ENCODE measurements at regions not wholly inside any gene's neighbourhood (a gene's known extent, or its start where the extent isn't known, plus 50 kb on each side); places are given as distances from the start of the nearest gene placed in this dataset.
A peak's percentile ranks its signal among the peaks of the same experiment; 100 is the strongest.

DNA sequence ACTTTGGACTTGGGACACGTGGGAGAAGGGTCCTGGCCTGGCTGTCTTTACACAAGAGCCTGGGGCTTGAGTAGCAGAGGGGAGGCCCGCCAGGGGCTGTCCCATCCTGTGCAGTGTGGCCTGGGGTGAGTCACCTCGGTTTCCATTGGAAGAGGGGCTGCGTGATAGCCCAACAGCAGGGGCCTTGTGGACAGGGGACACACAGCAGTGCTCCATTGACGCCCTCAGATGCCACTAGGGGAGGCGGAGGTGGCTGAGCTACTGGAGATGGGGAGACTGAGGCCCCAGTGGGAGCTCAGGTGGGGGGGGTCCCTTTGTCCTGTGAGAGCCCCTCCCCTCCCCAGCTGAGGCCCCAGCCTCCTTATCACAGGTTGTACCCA lies 50.0 kb upstream of the RNU6ATAC start:
- DNase-seq (ENCODE audit: low read depth), result no peak

DNA sequence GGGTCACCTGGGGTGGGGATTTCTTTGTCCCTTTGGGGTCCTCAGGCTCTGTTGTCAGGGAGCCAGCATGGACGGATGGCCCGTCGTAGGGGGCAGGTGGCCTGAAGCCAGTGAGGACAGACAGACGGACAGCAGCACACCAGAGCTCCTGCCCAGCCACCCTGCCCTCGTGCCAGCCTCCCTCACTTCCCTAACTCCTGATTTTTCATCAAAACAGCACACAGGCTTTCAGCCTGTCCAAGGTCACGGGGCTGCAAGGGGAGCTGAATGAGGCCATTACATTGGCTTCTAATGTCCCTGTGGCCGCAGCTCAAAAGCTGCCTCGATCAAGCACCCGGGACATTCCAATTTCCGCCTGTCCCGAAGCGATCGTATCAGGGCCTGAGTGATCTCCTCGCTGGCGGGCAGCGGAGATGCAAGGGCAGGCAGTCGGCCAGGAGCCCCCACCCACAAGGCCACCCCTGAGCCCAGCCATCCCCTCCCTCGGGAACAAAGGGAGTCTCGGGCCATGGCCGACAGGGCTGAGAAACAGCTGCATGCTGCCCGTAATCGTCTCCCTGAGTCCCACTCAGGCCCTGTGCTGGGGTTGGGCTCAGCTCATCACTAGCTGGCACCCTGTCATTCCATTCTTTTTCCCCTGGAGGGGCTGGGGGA lies 50.5 kb upstream of the RNU6ATAC start:
- no peak for DNase-seq (ENCODE audit: low read depth)

DNA sequence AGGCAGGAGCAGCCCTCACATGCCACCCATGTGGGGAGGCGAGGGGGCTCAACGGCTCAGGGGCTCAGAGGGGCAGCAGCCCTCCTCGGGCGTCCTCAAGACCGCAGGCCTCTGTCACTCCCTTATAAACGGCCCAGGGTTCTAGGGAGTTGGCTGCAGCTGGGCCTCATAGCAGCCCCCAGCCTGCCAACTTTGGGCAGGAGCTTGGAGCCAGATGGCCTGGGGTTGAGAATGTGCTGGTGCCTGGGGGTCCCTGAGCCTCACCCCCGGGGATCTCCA lies 51.0 kb upstream of the RNU6ATAC start:
- no peak for DNase-seq (ENCODE audit: low read depth)

DNA sequence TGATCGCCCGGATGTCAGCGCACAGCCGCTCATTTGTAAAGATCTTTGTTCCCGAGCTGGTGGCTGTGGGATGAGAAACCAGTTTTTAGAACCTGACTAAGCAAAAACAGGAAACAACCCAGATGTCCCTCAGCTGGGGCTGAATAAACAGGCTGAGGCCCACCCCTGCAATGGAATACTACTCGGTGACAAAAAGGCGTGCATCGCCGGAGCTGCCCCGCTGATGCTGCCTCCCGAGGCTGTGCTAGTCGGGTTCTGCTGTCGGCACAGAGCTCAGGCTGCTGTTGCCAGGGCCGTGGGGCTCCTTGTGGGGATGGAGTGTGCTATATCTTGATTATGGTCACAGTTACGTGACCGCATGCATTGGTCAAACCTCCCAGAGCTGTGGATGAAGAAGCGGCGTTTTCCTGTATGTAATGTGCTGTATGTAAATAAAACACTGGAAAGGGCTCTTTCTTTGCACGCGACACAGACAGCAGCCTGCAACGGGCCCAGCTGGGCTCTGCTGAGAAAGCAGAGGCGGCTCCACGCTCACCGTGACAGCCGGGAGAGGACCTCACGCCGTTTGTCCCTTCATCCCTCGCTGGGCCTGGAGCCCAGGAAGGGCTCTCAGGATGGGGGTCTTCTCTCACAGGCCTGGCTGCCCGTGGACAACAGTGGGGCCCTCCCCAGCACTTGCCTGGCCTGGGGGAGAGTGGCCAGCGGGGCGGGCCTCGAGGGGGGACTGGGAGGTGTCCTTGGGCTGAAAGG lies 51.5 kb upstream of the RNU6ATAC start:
- DNase-seq (ENCODE audit: low read depth), result peak; percentile 25

DNA sequence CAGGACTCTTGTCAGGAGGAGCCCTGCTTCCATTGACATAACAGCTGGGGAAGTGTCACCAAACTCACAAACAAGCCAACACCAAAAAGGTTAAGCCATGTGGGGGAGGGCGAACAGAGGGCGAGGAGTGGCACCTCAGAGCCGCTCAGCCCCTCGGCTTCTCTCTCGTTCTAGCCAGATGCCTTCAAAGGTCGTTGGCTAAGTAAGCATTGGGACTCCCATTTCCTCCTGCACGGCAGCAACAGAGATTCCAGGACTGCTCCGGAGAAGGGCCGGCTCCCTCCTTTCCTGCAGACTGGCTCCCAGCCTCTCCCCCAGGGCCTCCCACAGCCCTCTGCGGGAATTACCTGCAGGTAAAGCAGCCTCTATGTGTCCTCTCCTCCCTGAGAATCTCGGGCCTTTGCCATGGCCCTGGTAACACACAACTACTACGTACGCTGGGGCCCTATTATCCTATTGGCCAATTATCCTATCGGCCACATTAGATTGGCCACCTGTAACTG lies 52.1 kb upstream of the RNU6ATAC start:
- DNase-seq (ENCODE audit: low read depth), result no peak

DNA sequence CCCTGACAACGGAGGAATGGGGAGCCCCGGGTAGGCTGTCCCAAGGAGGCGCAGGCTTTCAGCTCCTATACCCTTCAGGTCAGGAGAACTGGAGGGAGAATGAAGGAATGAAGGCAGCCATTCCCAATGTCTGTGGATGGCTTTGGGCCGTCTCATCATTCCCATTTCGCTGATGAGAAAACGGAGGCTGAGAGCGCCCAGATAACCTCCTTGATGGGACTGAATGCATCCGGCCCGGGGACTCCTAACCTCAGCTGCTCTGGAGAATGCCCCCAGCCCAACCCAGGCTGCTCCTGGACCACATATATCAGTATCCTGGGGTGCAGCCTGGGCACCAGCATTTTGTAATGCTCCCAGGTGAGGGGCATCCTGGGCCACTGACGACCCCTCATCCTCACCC lies 52.6 kb upstream of the RNU6ATAC start:
- DNase-seq (ENCODE audit: low read depth), result no peak

DNA sequence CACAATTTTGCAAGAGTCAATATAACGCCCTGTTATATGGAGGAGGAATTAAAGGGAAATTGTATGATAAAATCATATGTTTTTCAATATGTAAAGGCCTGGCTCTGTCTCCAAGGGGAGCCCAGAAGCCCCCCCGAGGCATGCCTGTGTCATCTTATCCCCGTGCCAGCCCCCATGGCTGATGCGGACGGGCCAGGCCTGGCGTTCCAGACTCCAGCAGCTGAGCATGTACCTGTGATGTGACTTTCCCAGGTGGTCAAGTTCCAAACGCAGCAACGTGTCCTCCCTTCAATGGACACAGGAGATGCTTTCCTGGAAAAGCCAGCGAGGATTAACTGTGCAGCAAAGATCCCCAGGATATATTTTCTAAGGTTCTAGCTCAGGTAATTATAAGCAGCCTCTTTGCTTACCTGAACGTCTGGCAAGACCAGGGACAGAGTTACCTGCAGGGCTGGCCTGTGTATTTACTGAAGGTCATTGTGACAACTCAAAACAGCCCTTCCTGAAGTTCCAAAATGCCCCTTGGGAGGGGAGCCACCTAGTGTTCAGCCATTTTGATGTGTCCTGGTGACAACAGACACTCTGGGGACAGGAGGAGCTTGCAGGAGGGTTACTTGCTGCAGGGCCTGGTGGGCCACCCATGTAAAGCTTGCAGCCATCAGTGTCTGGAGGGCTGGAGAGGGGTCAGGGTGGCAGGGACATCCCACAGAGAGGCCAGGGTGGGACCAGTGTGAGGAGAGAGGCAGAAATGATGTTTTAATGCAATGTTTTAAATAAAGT lies 53.3 kb upstream of the RNU6ATAC start:
- DNase-seq (ENCODE audit: low read depth), result no peak

DNA sequence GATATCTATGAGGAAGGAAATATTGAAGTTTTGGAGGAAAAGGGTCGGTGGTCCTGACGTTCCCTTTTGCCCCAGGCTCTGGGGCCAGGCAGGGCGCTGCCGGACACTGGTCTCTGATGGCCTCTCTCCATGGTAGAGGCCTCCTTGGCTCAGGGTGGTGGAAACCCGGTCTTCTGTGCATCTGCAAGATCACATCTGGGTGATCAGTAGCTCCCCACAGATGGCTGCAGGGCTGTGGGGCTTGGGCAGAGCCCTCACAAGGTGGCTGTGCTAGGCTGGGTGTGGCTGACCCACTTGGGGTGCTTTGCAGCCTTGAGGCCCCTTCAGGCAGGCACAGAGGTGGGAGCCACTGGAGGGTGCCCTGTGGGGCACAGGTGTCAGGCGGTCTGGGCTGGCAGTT lies 53.9 kb upstream of the RNU6ATAC start:
- no peak for DNase-seq (ENCODE audit: low read depth)

DNA sequence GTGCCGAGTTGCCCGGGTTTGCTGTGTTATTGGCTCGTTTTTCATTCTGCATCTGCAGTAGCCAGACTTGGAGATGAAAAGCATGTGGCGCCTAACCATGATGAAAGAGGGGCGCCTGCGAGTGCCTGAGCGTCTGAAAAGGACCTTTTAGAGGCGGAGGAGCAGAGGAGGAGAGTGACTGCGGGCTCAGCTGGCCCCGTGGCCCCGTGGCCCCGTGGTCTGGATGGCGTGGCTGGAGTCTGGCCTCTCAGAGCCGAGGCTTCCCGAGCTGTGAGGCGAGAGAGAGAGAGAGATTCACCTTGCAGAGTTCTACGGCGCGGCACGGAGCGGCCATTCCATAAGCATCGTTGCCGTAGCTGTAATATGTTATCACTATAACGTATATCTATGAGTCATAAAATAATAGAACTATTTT lies 55.3 kb upstream of the RNU6ATAC start:
- no peak for DNase-seq (ENCODE audit: low read depth)

DNA sequence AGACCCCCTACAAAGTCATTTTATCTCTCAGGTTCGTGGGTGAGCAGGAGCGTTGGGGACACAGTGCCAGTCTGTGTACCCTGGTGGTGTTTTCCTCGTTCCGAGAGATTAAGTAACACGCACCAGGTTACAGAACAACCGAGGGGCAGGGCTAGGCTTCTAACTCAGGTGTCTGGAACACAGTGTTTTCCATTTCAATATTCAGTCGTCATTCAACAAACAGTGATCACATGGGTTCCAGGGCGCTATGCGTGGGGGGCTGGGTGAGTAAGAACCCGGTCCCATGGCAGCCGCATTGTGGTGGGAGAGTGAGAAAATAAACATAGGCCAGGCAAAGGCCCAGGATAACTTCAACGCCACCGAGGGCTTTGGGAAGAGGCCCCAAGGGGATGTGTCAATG lies 55.9 kb upstream of the RNU6ATAC start:
- no peak for DNase-seq (ENCODE audit: low read depth)

DNA sequence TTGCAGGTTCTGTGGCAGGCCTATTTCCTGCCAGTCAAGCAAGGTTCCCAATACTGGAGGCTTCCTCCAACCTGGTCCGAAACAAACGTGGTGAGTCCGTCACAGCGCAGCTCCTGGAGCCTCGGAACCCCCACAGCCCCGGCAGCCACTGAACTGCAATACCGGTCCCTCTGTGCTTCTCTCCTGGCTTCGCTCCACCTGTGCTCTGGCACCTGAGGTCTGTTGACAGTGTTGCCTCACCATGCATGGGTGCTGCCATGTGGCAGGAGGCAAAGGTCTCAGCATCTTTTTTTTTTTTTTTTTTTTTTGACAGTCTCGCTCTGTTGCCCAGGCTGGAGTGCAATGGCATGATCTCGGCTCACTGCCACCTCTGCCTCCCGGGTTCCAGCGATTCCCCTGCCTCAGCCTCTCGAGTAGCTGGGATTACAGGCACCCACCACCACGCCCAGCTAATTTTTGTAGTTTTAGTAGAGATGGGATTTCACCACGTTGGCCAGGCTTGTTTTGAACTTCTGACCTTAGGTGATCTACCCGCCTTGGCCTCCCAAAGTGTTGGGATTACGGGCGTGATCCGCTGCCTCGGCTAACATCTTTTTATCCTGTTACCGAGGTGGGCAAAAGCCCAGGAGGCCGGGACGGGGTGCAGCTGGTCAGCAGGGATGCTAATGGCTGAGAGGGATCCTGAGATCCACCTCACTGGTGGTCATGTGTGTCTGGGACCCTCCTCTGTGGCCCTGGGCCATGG lies 57.1 kb upstream of the RNU6ATAC start:
- DNase-seq (ENCODE audit: low read depth), result no peak

DNA sequence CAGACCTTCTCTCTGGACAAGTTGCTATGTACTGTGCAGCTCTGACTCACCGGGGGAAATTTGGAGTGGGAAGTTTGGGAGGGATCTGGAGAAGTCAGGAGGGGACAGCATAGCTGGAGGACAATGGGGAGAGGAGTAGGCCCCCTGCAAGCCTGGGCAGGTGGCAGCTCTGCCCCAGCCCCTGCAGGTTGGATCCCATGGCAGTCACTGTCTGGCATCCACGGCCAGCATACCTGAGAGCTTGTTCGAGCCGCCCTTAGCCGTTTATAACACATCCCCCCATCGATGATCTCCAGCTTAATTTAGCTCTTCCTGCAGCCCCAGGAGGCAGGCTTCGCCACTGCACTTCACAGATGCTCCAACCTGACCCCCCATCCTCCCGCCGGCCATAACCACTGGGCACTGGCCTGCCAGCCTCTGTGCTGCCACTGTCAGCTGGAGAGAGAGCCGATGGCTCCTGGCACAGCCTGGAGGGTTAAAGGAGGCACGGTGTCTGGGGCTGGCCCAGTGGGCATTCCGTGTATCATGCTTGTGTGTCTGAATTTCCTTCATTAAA lies 57.7 kb upstream of the RNU6ATAC start:
- DNase-seq (ENCODE audit: low read depth), result no peak

DNA sequence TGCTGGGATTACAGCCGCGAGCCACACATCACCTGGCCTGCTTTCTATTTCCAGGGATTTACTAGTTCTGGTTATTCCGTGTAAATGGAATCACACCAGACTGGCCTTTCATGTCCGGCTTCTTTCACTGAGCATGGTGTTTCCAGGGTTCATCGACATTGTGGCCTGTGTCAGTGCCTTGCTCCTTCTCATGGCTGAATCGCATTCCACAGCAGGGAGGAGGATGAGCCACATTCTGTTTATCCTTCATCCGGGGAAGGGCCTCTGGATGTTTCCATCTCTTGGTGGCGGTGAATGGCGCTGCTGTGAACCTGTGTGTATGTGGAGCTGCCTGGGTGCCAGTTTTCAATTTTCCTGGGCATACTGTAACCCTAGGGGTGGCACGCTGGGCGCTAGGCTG lies 58.7 kb upstream of the RNU6ATAC start:
- no peak for DNase-seq (ENCODE audit: low read depth)

DNA sequence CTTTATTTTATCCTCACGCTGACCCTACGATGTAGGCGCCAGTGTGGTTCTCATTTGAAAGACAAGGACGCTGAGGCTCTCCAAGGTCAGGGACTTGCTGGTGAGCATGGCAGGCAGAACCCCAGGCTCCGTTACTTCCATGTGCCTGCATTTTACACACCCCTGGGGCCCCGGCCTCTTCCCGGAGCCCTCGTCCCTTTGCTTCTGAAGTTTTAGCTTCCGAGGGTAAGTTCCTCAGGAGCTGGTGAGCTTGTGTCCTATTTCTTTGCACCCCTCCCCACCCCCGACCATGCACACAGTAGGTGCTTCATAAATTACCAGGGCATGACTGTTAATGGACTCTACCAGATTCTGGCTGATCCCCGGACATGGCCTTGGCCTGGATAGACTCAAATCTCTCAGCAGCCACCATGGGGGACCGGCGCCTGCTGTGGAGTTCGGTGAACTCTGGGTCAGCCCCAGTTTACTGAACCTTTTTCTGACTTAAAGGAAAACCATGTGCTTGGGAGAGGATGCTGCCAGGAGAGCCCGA lies 59.3 kb upstream of the RNU6ATAC start:
- DNase-seq (ENCODE audit: low read depth), result no peak

DNA sequence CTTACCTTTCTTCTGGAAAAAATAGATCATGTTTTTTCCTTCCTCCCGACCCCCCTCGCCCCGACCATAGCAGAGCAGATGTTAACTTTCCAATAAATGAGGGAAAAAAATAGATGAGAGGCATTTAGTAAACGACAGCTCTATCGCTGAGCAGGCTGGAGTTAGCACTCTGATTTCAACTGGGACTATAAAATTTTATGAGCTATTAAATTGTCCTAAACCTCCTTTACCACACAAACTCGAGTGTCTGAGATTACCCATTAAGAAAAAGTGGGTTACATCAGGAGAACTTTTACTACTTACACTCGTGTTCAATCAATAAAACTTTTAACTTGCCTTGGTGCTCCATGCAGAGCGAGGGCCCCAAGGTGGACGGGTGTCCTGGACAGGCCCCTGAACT lies 59.8 kb upstream of the RNU6ATAC start:
- DNase-seq (ENCODE audit: low read depth), result no peak

DNA sequence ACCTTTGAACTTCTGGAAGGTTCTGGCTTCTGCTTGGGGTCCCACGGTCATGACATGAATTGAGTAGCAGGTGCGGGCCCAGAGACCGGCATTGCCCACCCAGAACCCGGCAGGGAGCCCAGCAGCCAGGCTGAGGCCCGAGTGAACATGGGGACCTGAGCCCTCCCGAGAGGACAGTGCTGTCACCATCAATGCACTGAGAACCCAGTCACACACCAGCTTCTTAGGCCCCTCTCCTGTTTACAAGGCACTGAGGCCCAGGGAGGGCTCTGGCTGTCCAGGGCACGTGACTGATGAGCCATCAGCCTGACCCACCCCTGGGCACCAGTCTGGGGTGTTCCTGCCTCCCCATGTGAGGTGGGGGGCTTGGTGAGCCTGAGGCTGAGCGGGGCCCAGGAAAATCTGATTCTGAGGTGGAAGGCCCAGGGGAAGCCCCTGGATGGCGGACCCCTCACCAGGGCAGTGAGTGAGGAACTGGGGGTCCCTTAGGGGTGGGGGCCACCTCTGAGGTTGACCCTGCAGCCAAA lies 60.3 kb upstream of the RNU6ATAC start:
- DNase-seq (ENCODE audit: low read depth), result no peak

DNA sequence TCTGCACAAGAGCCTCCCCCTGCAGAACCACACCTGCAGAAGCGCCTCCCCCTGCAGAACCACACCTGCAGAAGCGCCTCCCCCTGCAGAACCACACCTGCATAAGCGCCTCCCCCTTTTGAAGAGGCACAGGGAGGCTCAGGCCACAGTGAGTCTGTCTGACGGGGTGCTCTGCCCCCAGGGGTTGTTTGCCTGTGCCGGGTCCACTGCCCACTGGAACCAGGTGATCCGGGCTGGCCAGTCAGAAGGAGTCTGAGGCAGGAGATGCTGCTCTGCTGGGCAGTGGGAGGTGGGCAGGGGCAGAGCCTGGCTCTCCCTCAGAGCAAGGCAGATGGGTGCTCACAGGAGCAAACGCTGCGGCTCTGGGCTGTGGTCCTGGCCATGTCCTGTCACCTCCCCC lies 60.8 kb upstream of the RNU6ATAC start:
- no peak for DNase-seq (ENCODE audit: low read depth)

DNA sequence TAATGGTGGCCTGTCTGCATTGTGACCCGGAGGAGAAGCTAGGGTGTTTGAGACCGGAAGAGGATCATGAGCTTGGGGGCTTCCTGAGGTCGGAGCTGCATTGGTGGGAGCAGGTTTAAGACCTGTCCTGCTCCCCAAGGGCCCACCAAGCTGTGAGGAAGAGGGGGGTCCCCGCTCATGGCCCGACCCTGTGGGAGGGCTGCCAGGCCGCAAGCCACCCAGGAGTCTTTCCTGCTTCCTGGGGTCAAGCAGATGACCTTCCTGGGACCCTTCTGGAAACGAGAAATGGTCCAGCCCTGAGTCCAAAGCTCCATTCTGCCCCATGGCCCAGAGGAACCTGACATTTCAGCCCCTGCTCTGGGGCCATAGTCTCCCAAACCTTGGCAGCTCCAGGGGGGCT lies 61.5 kb upstream of the RNU6ATAC start:
- DNase-seq (ENCODE audit: low read depth), result no peak

DNA sequence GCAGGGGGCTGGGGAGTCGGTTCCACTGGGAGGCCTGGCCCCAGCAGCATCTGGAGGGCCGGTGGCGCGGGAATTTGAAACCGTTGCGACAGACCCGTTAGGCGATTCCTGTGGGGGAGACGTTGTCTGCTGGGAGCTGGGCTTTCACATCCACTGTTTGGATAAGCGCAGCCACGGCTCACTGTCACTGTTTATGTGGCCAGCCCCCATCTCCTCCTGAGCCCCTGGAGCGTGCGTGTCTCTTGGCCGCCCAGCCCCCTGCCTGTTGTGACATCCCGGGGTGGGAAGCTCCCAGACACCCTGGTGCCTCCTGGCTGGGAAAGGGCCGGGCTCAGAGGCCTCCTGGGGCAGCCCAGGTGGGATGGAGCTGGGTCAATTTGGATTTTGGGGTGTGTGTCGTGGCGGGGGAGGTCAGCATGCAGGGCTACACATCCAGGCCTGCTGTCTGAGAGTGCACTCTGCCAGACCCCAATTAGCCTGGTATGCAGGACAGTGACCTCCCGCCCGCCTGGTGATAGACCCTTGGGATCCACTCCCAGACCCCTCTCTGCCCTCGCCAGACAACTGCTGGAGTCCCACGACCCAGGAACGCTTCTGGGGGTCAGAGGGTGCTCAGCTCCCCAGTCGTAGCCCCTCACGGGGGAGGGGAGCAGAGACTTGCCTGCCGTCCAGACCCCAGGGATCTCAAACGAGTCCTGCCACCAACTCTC lies 62.0 kb upstream of the RNU6ATAC start:
- DNase-seq (ENCODE audit: low read depth), result no peak

DNA sequence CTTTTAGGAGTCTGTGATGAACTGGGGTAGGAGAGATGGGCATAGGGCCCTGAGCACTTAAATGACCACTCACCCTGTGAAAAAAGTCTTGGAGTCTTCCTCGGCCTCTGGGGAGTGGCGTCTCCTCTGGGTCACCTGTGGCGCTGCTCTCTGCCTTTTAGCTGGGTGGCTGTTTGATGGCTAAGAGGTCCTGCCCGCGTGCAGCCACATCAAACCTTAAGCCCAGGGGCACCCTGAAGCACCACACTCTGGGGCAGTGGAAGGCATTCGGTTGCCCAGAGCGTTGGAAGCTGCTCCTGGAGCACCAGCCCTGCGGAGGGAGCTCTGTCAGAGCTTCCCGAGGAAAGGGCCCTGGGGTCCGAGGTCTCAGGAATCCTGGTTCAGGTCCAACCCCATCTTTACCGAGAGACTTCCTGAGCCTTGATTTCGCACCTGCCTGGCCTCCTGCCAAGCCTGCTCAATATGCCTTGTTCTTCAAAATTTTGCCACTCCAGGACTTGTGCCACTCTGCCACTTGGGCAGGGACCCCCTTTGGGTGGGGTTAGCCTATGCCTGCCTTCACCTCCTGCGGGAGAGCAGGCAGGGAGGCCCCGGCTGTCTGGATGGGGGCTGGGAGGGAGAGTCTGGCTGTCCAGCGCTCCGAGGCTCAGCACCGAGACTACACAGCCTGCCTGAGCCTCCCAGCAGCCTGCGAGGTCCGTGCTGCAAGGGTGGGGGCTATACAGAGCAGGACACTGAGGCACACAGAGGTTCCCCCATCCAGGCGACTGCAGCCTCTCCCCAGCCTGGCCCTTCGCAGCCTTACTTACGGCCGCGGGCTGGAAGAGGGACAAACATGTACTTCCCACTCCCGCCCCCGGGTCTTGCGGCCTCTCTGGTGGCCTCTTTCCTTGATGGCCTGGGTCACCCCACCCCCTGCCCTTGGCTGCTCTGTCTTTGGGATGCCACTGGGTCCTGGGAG lies 63.4 kb upstream of the RNU6ATAC start:
- DNase-seq (ENCODE audit: low read depth), result no peak
